ENCODE measurements at regions not wholly inside any gene's neighbourhood (a gene's known extent, or its start where the extent isn't known, plus 50 kb on each side); places are given as distances from the start of the nearest gene placed in this dataset.

DNA sequence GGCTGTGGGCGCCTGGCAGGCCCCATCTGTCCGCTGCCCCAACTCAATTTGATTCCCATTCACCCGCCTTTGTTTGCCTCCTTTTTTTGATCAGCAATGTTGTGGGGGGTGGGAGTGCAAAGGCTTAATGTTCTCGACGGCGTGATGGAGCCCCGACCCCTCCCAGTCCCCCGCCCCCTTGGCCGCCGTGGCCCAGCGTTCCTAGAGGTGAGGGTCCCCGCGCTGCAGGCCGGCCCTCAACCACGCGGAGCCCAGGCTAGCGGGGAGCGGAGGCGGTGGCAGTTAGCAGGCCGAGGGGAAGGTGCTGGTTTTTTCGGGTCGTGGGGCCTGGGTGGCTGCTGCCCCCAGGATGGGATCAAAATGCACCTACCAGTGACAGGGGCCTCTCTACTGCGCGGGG lies 274.7 kb upstream of the SKOR2 start:
- TF ChIP-seq, protein P1, sequence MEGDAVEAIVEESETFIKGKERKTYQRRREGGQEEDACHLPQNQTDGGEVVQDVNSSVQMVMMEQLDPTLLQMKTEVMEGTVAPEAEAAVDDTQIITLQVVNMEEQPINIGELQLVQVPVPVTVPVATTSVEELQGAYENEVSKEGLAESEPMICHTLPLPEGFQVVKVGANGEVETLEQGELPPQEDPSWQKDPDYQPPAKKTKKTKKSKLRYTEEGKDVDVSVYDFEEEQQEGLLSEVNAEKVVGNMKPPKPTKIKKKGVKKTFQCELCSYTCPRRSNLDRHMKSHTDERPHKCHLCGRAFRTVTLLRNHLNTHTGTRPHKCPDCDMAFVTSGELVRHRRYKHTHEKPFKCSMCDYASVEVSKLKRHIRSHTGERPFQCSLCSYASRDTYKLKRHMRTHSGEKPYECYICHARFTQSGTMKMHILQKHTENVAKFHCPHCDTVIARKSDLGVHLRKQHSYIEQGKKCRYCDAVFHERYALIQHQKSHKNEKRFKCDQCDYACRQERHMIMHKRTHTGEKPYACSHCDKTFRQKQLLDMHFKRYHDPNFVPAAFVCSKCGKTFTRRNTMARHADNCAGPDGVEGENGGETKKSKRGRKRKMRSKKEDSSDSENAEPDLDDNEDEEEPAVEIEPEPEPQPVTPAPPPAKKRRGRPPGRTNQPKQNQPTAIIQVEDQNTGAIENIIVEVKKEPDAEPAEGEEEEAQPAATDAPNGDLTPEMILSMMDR (IDR thresholded peaks at IDR 0.05; ENCODE audit: insufficient read depth, low read depth, low read length), result no peak
- DNase-seq (ENCODE audit: low read depth), result no peak
- H3K4me3 ChIP-seq (ENCODE audit: low read depth, low read length), result no peak overlapping the region

DNA sequence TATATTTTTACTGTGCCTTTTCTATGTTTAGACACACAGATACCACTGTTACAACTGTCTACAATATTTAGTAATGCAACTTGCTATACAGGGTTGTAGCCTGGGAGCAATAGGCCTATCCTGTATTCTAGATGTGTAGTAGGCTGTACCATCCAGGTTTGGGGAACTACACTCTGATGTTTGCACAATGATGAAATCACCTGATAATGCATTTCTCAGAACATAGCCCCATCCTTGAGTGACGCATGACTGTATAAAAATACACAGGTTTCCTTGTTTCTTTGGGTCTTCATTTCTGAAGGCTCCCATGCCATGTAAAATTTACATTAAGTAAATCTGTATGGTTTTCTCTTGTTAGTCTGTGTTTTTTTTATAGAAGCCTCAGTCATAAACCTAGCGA lies 270.9 kb upstream of the SKOR2 start:
- H3K4me3 ChIP-seq (ENCODE audit: low read depth, low read length), result no peak overlapping the region
- TF ChIP-seq, protein P1 (IDR thresholded peaks at IDR 0.05; ENCODE audit: insufficient read depth, low read depth, low read length), result no peak
- DNase-seq (ENCODE audit: low read depth), result no peak

DNA sequence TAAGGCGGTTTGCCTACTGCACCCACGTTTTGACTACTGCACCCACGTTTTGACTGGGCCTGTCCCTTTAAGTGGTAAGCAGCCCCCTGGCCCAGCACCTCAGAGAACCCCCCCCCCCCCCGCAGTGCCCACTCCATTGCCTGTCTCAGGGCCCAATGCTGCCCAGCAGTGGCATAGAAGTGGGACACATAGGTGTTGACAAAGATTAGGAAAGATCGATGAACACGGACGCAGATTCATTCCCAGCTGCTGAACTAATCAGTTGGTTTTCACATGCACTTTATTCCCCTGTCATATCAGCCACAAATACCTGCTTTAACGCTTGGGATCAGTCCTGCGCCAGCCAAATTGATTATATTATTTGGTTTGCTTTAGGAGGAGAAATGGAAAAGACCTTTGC lies 268.8 kb upstream of the SKOR2 start:
- no peak for DNase-seq (ENCODE audit: low read depth)
- no peak overlapping the region for H3K4me3 ChIP-seq (ENCODE audit: low read depth, low read length)
- TF ChIP-seq, protein P1 (IDR thresholded peaks at IDR 0.05; ENCODE audit: insufficient read depth, low read depth, low read length), result no peak

DNA sequence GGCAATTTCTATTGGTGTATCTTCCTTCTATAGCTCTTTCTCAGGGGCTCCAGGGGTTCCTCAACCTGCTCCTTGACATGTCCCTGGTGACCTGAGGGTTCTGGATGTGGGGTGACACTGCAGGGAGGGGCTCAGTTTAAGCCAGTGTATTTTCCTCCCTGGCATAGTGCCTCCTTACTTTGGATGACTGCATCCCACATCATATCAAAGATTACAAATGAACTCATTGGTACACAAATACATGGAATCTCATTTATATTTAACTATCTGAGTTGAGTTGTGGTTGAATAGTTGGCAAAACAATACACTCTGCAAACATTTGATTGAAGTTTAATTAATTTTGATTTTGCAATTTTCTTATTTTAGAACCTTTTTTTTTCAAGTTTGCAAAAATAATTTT lies 268.2 kb upstream of the SKOR2 start:
- TF ChIP-seq, protein P1 (IDR thresholded peaks at IDR 0.05; ENCODE audit: insufficient read depth, low read depth, low read length), result no peak

DNA sequence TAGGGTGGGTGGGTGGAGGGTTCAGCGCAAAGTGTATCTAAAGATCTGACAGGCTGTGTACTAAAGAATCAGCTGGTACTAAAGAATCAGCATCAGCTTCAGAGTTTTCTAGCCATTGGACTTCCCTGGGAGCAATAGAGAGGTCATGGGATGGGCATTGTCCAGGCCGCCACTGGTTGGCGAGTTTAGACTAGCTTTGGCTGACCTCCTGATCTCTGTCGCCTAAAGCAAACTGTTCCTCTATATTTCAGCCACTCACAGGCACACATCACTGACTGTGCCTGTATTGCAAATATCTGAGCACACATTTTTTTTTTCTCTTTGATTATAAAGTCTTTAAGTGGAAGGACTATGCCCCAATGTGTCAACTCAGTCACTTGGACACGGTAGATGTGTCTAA lies 267.8 kb upstream of the SKOR2 start:
- no peak overlapping the region for H3K4me3 ChIP-seq (ENCODE audit: low read depth, low read length)
- TF ChIP-seq, protein P1 (IDR thresholded peaks at IDR 0.05; ENCODE audit: insufficient read depth, low read depth, low read length), result no peak

More for the DNA sequence above, 268.2 kb upstream of the SKOR2 start:
- no peak overlapping the region for H3K4me3 ChIP-seq (ENCODE audit: low read depth, low read length)
- no peak for DNase-seq (ENCODE audit: low read depth)

DNA sequence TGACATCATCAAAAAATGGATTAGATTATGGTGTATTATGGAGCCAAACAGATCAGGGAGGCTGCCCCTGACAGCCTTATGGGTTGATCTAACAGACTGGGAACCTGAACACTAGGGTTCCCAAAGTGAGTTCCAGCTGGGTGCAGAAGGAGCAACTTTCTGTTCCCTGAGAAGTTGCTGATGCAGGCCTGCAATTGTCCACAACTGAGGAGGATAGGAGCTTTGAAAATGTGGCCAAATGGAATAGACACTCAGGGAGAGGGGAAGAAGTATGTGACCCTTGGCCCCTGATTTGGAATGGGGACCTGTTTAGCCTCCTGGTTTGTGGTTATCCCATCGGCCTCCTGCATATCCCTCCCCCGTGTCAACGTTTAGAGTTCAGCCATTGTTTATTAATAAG lies 262.2 kb upstream of the SKOR2 start:
- TF ChIP-seq, protein P1 (IDR thresholded peaks at IDR 0.05; ENCODE audit: insufficient read depth, low read depth, low read length), result no peak
- H3K4me3 ChIP-seq (ENCODE audit: low read depth, low read length), result no peak overlapping the region
- no peak for DNase-seq (ENCODE audit: low read depth)

More for the DNA sequence above, 267.8 kb upstream of the SKOR2 start:
- no peak for DNase-seq (ENCODE audit: low read depth)

DNA sequence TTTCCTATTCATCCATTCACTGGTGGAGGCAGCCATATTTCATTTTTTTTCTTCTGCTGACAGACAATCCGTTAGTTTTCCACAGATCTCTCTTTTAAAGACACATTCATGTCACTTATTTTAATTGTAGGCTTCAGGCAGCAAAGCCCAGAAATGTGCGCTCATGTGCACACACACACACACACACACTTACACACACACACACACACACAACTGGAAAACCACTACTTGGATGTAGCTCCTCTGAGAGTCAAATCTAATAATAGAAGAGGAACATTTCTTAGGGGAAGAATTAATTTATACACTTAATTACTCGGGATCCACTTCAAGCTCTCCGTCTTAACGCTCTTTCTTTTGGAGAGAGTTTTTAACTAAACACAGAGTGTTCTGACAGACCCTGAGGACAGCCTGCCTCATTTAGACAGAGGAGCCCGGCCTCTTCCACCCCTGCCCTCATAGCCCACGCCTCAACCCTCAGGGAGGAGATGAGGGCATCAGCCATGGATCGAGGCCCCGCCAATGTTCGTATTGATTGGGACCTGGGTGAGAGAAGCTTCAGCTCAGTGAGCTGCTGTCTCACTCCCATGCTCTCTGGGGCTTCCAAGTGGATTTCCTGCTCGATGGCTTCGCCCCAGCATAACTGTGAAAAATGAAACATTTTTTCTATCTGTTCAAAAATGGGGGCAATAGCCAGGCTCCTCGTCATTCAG lies 261.4 kb upstream of the SKOR2 start:
- DNase-seq (ENCODE audit: low read depth), result no peak
- H3K4me3 ChIP-seq (ENCODE audit: low read depth, low read length), result no peak overlapping the region
- TF ChIP-seq, protein P1 (IDR thresholded peaks at IDR 0.05; ENCODE audit: insufficient read depth, low read depth, low read length), result no peak
